Caco-2 (cell line): ENCODE measurements at regions not wholly inside any gene's neighbourhood (a gene's known extent, or its start where the extent isn't known, plus 50 kb on each side); places are given as distances from the start of the nearest gene placed in this dataset.

Source experiments
- BruUV-seq: library from RNA; stranded (reverse); fragments of 400-500 nt; replicated peaks from 2 replicates; lab custom pipeline; 2021; lab: Mats Ljungman, UMichigan
- CTCF ChIA-PET: fragments of 300-600 bp; sonication (Branson Sonifier 250); formaldehyde crosslinking; loops from one replicate; lab custom pipeline; 2022; ENCODE audit warnings: antibody characterized with exemption; lab: Charles Lee
- POLR2A ChIA-PET: fragments of 300-600 bp; sonication (Branson Sonifier 250); formaldehyde crosslinking; loops from one replicate; lab custom pipeline; 2022; ENCODE audit warnings: antibody characterized with exemption; lab: Charles Lee
- DNase-seq, 2 experiments: peaks; one replicate each; pipeline versions ENCODE4 v3.0.0 to v3.0.0-alpha.2; 2020 to 2022
- H3K27me3 ChIP-seq: replicated peaks from 2 replicates; pipeline ENCODE4 v1.6.0; 2011; ENCODE audit warnings: low read length; ENCODE audit not compliant: control insufficient read depth, insufficient read depth
- H3K36me3 ChIP-seq: 2 replicates; pipeline ENCODE4 v1.5.1; 2011; ENCODE audit warnings: low read length; ENCODE audit not compliant: control insufficient read depth, insufficient read depth
- H3K4me1 ChIP-seq: fragments of 250-450 bp; sonication (Bioruptor Pico); 2 replicates; pipeline ENCODE4 v1.5.1; 2020; ENCODE audit warnings: mild to moderate bottlenecking
- H3K4me3 ChIP-seq: 2 replicates; pipeline ENCODE4 v1.5.1; 2011; ENCODE audit warnings: low read depth, mild to moderate bottlenecking, control low read depth, low read length
- H3K9me3 ChIP-seq: fragments of 250-450 bp; sonication (Bioruptor Pico); 2 replicates; pipeline ENCODE4 v1.5.1; 2020; ENCODE audit warnings: mild to moderate bottlenecking, moderate library complexity
- H3K27ac Mint-ChIP-seq: one replicate; pipeline ENCODE4 v1.8.0; 2022; ENCODE audit warnings: mixed read lengths; ENCODE audit not compliant: unreplicated experiment
- H3K27me3 Mint-ChIP-seq: one replicate; pipeline ENCODE4 v1.8.0; 2022; ENCODE audit warnings: mixed read lengths; ENCODE audit not compliant: insufficient read depth, unreplicated experiment
- H3K36me3 Mint-ChIP-seq: one replicate; pipeline ENCODE4 v1.8.0; 2022; ENCODE audit warnings: mild to moderate bottlenecking, mixed read lengths; ENCODE audit not compliant: insufficient read depth, unreplicated experiment
- H3K4me1 Mint-ChIP-seq: one replicate; pipeline ENCODE4 v1.8.0; 2022; ENCODE audit warnings: low read depth, mixed read lengths; ENCODE audit not compliant: unreplicated experiment
- H3K4me3 Mint-ChIP-seq: one replicate; pipeline ENCODE4 v1.8.0; 2022; ENCODE audit warnings: mild to moderate bottlenecking, moderate library complexity, mixed read lengths; ENCODE audit not compliant: unreplicated experiment
- H3K9me3 Mint-ChIP-seq: one replicate; pipeline ENCODE4 v1.8.0; 2022; ENCODE audit warnings: mixed read lengths; ENCODE audit not compliant: unreplicated experiment
- intact Hi-C: fragments of 100-400 bp; cut with micrococcal nuclease; formaldehyde crosslinking; loops from one replicate; pipeline ENCODE4 v1.10.0; 2022; ENCODE audit not compliant: unreplicated experiment
- TF ChIP-seq, protein P1 (sequence below), 2 experiments: fragments of 200-600 bp in 1 of 2; IDR thresholded peaks; 1 replicate in 1 of 2; 2 replicates in 1 of 2; pipeline versions ENCODE4 v1.5.1 to v1.8.0; 2011 to 2022; ENCODE audit warnings: antibody characterized with exemption in 1 of 2, control low read depth in 1 of 2, inconsistent platforms in 1 of 2, low read depth in 1 of 2, low read length in 1 of 2, mild to moderate bottlenecking in 1 of 2, moderate library complexity in 1 of 2; ENCODE audit not compliant: insufficient read depth in 1 of 2, severe bottlenecking in 1 of 2, unreplicated experiment in 1 of 2

DNA sequence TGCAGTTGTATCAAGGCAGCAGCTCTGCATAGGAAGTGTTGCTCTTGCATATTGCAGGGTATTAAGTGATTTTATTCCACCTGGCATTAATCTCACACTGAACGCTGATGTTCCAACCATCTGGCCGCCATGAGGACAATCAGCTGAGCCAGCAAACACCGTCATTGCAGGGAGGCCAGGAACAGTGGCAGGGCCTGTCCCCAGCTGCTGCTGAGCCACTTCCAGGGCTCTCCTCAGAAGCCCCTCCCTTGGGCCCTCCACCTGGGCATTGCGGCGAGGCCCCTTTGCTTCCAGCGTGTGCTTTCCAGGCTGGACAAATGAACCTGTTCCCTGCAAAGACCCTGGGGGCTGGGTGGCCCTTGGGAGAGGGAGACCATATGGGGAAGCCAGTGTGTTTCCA lies 171.6 kb upstream of the C1orf174 start:
- intact Hi-C loops = no loop called here
- Mint-ChIP-seq H3K27me3 (peaks cover 12% of the 10 kb centered on the region), H3K27ac (no peak overlapping the region), H3K36me3 (no peaks in the 10 kb centered on the region), H3K9me3 (no peaks in the 10 kb centered on the region), H3K4me3 (no peak overlapping the region), H3K4me1 (no peaks in the 10 kb centered on the region)
- Histone ChIP-seq H3K9me3 (no peaks in the 10 kb centered on the region), H3K4me3 (no peak overlapping the region), H3K4me1 (no peaks in the 10 kb centered on the region), H3K36me3 (no peaks in the 10 kb centered on the region), H3K27me3 (no peaks in the 10 kb centered on the region)
- no TSS peak for BruUV-seq
- TF ChIP-seq, protein P1, sequence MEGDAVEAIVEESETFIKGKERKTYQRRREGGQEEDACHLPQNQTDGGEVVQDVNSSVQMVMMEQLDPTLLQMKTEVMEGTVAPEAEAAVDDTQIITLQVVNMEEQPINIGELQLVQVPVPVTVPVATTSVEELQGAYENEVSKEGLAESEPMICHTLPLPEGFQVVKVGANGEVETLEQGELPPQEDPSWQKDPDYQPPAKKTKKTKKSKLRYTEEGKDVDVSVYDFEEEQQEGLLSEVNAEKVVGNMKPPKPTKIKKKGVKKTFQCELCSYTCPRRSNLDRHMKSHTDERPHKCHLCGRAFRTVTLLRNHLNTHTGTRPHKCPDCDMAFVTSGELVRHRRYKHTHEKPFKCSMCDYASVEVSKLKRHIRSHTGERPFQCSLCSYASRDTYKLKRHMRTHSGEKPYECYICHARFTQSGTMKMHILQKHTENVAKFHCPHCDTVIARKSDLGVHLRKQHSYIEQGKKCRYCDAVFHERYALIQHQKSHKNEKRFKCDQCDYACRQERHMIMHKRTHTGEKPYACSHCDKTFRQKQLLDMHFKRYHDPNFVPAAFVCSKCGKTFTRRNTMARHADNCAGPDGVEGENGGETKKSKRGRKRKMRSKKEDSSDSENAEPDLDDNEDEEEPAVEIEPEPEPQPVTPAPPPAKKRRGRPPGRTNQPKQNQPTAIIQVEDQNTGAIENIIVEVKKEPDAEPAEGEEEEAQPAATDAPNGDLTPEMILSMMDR (IDR thresholded peaks at IDR 0.05; ENCODE audit: insufficient read depth in 1 of 2, low read depth in 1 of 2, low read length in 1 of 2, severe bottlenecking in 1 of 2, unreplicated experiment in 1 of 2) = no peak
- ChIA-PET CTCF (no interaction called here), POLR2A (no interaction called here)
- DNase-seq = no peak

- no peaks in the 10 kb centered on the region for H3K4me1 ChIP-seq
- H3K27me3 ChIP-seq = no peaks in the 10 kb centered on the region
- intact Hi-C loops = no loop called here
- no peaks in the 10 kb centered on the region for H3K36me3 Mint-ChIP-seq
- ChIA-PET CTCF (no interaction called here), POLR2A (no interaction called here)
- peaks cover 12% of the 10 kb centered on the region for H3K27me3 Mint-ChIP-seq
- H3K9me3 ChIP-seq = no peaks in the 10 kb centered on the region
- no peak for DNase-seq
- no peak overlapping the region for H3K27ac Mint-ChIP-seq
- no peak overlapping the region for H3K4me3 ChIP-seq
- H3K36me3 ChIP-seq = no peaks in the 10 kb centered on the region
- H3K4me3 Mint-ChIP-seq = no peak overlapping the region
- H3K4me1 Mint-ChIP-seq = no peaks in the 10 kb centered on the region
- TF ChIP-seq, protein P1 (IDR thresholded peaks at IDR 0.05; ENCODE audit: insufficient read depth in 1 of 2, low read depth in 1 of 2, low read length in 1 of 2, severe bottlenecking in 1 of 2, unreplicated experiment in 1 of 2) = no peak
- no TSS peak for BruUV-seq
- H3K9me3 Mint-ChIP-seq = no peaks in the 10 kb centered on the region
Observed at GRCh38 chr1:4072481-4073153, 172.5 kb upstream of the C1orf174 start.

- CTCF ChIA-PET = no interaction called here
- Histone ChIP-seq H3K4me3 (no peak overlapping the region), H3K9me3 (no peaks in the 10 kb centered on the region), H3K36me3 (no peaks in the 10 kb centered on the region), H3K4me1 (no peaks in the 10 kb centered on the region), H3K27me3 (no peaks in the 10 kb centered on the region)
- Mint-ChIP-seq H3K9me3 (no peaks in the 10 kb centered on the region), H3K27ac (no peak overlapping the region), H3K4me3 (no peak overlapping the region), H3K36me3 (no peaks in the 10 kb centered on the region), H3K27me3 (peaks cover 12% of the 10 kb centered on the region), H3K4me1 (no peaks in the 10 kb centered on the region)
- POLR2A ChIA-PET = no interaction called here
- no TSS peak for BruUV-seq
- intact Hi-C loops = no loop called here
- DNase-seq = no peak
- TF ChIP-seq, protein P1 (IDR thresholded peaks at IDR 0.05; ENCODE audit: insufficient read depth in 1 of 2, low read depth in 1 of 2, low read length in 1 of 2, severe bottlenecking in 1 of 2, unreplicated experiment in 1 of 2) = no peak
Observed at GRCh38 chr1:4075436-4076225, 175.6 kb upstream of the C1orf174 start.
